ENCODE measurements at regions not wholly inside any gene's neighbourhood (a gene's known extent, or its start where the extent isn't known, plus 50 kb on each side); places are given as distances from the start of the nearest gene placed in this dataset.

DNA sequence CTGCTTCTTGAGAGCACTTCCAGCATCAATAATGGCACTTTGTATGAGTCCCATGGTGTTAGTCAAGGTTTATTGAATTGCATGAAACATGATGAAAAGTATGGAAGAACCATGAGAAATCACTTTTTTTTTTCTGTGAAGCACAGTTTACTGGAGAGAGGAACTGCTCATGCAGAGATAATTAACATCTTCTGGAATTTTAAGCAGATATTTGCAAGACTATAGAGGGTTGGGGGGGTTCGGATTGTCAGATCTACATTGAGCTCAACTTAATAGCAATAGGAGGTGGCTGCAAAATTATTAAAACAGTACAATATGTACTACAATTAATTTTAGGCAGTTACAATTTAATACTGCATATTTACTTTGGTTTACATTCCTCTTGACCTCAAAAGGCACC, 204.4 kb upstream of the CDH10 start:
- no peak for DNase-seq (ENCODE audit: low read depth)
- TF ChIP-seq, protein P1, sequence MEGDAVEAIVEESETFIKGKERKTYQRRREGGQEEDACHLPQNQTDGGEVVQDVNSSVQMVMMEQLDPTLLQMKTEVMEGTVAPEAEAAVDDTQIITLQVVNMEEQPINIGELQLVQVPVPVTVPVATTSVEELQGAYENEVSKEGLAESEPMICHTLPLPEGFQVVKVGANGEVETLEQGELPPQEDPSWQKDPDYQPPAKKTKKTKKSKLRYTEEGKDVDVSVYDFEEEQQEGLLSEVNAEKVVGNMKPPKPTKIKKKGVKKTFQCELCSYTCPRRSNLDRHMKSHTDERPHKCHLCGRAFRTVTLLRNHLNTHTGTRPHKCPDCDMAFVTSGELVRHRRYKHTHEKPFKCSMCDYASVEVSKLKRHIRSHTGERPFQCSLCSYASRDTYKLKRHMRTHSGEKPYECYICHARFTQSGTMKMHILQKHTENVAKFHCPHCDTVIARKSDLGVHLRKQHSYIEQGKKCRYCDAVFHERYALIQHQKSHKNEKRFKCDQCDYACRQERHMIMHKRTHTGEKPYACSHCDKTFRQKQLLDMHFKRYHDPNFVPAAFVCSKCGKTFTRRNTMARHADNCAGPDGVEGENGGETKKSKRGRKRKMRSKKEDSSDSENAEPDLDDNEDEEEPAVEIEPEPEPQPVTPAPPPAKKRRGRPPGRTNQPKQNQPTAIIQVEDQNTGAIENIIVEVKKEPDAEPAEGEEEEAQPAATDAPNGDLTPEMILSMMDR (conservative IDR thresholded peaks at IDR 0.05; ENCODE audit: low read depth, low read length) = no peak
- no peak overlapping the region for H3K4me3 ChIP-seq (ENCODE audit: low read depth, low read length)

DNA sequence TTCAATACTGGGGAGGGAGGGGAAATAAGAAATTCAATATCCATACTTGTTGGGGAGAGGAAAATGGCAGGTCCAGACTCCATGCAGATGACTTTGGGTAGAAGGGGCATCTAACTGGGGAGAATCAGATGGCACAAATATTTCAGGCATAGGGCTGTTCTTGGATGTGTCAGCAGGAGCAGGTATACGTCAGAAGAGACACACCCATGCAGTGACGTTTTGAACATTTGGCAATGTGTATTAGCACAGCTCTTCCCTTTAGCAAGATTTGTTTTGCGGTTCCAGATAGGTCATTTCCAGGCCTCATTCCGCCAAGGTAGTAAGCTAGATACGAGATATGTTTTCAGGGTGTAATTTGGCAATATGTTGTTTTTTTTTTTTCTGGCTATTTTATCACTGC, 187.2 kb upstream of the CDH10 start:
- H3K4me3 ChIP-seq (ENCODE audit: low read depth, low read length) = no peak overlapping the region
- TF ChIP-seq, protein P1 (conservative IDR thresholded peaks at IDR 0.05; ENCODE audit: low read depth, low read length) = no peak
- no peak for DNase-seq (ENCODE audit: low read depth)

DNA sequence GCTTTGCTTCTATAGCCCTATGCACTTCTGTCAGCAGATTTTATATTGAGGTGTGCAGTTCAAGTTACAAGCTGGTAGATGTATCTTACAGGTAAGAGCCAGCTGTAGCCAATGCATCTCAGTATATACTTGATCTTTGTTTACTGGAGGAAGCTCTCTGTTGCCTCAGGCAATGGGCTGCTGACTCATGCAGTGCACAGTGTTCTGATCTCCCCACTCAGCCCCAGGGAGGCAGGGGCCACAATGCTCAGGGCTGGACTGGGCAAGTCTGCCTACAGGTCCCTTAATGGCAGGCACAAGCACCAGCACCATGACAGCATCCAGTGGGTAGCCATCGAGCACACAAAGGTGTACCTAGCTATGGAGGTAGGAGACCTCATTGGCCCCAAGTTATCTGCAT, 178.8 kb upstream of the CDH10 start:
- H3K4me3 ChIP-seq (ENCODE audit: low read depth, low read length) = no peak overlapping the region
- DNase-seq (ENCODE audit: low read depth) = no peak
- TF ChIP-seq, protein P1 (conservative IDR thresholded peaks at IDR 0.05; ENCODE audit: low read depth, low read length) = no peak

DNA sequence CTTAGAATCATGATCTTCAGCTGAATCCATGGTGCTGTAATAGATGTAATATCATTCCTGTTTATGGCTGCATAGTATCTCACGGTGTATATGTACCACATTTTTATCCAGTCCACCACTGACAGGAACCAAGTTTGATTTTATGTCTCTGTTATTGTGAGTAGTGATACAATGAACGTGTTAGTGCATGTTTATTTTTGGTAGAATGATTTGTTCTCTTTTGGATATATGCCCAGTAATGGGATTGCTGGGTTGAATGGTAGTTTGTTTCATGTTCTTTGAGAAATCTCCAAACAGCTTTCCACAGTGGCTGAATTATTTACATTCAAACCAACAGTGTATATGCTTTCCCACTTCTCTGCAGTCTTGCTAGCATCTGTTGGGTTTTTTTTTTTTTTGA, 175.1 kb upstream of the CDH10 start:
- no peak for DNase-seq (ENCODE audit: low read depth)
- TF ChIP-seq, protein P1 (conservative IDR thresholded peaks at IDR 0.05; ENCODE audit: low read depth, low read length) = no peak
- no peak overlapping the region for H3K4me3 ChIP-seq (ENCODE audit: low read depth, low read length)

DNA sequence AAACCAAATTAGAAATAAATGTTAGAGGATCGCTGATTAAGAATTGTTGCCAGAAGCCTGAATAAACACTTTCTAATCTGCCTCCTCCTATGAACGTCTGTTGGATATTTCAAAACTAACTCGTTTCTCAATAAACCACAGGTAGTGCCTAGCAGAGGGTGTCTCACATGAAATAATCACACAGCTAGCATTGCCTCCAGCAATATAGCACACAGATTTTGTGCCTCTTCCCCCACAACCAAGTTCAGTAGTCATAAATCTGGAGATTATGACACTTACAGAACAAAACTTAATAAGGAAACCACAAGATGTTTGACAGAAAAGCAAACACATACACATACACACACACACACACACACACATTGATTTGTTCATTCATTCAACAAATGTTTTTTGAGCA, 173.2 kb upstream of the CDH10 start:
- no peak overlapping the region for H3K4me3 ChIP-seq (ENCODE audit: low read depth, low read length)
- DNase-seq (ENCODE audit: low read depth) = no peak
- TF ChIP-seq, protein P1 (conservative IDR thresholded peaks at IDR 0.05; ENCODE audit: low read depth, low read length) = no peak

DNA sequence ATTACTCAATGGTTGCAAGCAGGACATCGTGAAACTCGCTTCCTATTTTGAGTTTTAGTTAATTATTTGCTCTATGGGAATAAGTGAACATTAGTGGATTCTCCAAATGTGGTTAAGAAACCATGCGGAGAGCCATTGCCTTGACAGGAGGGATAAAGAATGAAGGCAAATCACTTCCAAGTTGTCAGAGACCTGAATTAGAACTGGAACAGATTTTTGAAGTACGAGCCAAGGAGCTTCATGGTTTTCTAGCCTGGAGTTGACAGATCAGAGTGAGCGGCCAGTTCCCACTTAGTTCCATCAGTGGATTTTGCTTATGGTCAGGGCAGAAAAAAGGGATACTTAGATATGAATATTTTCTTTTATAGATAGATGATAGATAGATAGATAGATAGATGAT, 171.4 kb upstream of the CDH10 start:
- no peak overlapping the region for H3K4me3 ChIP-seq (ENCODE audit: low read depth, low read length)
- TF ChIP-seq, protein P1 (conservative IDR thresholded peaks at IDR 0.05; ENCODE audit: low read depth, low read length) = no peak
- DNase-seq (ENCODE audit: low read depth) = no peak

DNA sequence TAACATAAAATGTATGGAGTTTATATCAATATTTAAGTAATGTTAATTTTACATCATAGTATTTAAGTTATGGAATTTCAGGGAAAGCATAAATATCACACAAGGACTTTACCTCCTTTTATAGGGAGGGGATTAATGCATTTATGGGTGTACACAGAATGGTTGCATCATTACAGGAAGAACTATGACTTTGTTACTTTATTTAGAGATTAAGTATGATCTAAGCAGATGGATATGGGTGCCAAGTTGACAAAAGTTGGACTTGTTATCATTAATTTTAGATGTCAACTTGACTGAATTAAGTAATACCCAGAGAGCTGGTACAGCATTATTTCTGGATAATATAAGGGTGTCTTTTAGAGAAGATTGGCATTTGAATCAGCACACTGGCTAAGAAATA, 160.5 kb upstream of the CDH10 start:
- H3K4me3 ChIP-seq (ENCODE audit: low read depth, low read length) = no peak overlapping the region
- DNase-seq (ENCODE audit: low read depth) = no peak
- TF ChIP-seq, protein P1 (conservative IDR thresholded peaks at IDR 0.05; ENCODE audit: low read depth, low read length) = no peak
